Fibroblast of upper back skin (primary cell): ENCODE measurements at regions not wholly inside any gene's neighbourhood (a gene's known extent, or its start where the extent isn't known, plus 50 kb on each side); places are given as distances from the start of the nearest gene placed in this dataset.
"Not testable (repeated sequence)": the region's sequence is repeated elsewhere in the genome, so short reads cannot be mapped to it uniquely, and the experiment has no call there.

ENCODE experiments used
- DNase-seq: peaks from one replicate; pipeline ENCODE4 v3.0.0-alpha.2; 2013

DNA sequence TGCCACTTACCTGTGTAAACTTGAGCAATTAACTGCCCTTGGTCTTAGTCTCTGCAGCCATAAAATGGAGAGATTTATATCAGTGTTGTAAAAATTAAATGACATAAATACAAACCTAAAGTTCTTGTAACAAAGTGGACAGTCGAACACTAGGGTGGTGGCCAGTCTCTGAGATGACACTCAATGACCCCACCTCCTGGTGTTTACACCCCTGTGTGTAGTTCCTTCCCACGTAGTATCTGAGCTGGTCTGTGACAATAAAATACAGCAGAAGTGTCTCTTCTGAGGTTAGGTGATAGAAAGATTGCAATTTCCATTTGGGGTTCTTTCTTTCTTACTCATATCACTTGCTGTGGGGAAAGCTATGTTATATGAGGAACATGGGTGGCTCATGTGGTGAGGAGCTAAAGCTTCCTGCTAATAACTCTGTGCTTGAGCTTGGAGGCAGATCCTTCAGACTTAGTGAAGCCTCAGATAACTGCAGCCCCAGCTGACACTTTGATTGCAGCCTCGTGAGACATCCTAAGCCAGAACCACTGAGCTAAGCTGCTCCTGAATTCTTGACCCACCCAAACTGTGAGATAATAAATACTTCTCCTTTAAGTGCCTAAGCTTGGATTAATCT, 173.4 kb upstream of the CHD1 start:
- no peak for DNase-seq

DNA sequence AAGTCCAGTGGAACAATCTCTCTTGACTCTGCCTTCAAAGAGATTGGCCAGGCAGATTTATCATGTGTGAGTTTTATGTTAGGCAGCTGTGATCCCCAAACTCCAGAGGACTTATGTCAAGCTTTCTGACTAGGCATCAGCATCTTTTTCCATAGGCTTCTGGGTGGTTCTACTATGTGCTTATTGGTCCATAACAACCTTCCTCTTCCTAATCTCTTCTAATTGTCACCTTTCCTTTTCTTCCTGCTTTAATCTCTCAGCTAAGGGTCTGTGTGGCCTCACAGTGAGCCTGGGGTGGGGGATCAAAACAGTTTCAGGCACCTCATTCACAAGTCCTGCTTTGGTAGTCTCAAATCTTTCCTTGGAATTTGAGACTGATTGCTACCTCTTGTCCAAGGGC, 170.9 kb upstream of the CHD1 start:
- no peak for DNase-seq

DNA sequence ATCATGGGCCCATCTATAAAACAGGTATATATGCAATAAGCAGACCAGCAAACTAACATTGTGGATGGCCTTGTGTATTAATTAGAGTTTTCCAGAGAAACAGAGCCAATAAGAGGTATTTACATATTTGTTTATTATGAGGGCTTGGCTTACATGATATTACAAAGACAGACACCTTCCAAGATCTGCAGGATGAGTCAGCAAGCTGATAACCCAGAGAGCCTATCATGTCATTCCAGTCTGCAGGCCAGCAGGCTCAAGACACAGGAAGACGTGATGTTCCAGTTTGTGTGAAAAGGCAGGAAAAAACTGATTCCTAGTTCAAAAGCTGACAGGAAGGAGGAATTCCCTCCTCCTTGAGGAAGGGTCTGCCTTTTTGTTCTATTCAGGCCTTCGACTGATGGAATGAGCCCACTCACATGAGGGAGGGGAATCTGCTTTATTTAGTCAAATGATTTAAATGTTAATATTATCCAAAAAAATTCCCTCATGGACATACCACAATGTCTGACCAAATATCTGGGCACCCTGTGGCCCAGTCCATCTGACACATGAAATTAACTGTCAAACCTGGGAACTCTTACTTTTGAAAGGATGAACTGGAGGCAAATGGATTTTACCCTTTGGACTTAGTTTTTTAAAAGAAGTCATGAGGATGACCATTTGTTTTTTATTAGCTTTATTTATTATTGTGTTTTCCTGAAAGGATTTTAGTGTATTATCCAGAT, 161.2 kb upstream of the CHD1 start:
- no peak for DNase-seq

DNA sequence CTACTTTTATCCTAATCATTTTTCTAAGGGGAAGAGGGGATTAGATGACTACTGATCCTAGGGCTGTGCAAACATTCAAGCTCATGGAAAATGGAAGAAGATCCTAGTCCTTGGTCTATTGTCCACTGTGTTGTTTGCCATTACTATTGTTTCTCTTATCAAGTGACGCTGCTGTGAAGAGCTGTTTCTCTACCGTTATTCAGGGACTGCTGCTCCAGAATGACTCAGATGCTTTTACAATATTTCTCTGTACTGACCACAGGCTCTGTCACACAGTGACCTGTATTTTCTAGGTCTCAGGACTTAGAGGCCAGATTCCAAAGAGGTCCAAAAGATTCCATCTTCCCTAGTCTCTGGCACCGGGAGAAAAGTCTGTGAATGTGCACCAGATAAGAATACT, 159.5 kb upstream of the CHD1 start:
- no peak for DNase-seq

DNA sequence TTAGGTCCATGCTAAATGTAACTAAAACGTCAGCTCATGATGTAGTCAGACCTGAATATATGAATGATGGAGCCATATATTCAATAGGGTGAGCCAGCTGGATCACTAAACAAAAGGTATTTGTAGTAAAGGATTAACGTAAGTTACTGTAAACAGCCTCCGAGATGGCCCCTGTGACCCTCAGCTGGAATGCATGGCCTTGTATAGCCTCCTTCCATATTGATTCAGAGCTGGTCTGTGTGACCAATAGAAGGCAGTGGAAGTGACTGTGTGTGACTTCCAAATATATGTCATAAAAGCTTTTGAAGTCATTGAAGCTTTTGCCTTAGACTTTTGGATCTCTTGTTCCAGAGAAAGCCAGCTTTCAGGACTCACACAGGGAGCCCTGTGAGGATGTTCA, 154.4 kb upstream of the CHD1 start:
- DNase-seq, result no peak

DNA sequence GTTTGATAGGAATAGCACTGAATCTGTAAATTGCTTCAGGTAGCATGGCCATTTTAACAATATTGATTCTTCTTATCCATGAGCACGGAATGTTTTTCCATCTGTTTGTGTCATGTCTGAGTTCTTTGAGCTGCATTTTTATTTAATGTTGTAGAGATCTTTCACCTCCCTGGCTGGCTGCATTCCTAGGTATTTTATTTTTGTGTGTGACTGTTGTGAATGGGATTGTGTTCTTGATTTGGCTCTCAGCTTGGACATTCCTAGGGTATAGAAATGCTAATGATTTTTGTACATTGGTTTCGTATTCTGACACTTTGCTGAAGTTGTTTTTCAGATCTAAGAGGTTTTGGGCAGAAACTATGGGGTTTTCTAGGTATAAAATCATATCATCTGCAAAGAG, 152.9 kb upstream of the CHD1 start:
- no peak for DNase-seq

DNA sequence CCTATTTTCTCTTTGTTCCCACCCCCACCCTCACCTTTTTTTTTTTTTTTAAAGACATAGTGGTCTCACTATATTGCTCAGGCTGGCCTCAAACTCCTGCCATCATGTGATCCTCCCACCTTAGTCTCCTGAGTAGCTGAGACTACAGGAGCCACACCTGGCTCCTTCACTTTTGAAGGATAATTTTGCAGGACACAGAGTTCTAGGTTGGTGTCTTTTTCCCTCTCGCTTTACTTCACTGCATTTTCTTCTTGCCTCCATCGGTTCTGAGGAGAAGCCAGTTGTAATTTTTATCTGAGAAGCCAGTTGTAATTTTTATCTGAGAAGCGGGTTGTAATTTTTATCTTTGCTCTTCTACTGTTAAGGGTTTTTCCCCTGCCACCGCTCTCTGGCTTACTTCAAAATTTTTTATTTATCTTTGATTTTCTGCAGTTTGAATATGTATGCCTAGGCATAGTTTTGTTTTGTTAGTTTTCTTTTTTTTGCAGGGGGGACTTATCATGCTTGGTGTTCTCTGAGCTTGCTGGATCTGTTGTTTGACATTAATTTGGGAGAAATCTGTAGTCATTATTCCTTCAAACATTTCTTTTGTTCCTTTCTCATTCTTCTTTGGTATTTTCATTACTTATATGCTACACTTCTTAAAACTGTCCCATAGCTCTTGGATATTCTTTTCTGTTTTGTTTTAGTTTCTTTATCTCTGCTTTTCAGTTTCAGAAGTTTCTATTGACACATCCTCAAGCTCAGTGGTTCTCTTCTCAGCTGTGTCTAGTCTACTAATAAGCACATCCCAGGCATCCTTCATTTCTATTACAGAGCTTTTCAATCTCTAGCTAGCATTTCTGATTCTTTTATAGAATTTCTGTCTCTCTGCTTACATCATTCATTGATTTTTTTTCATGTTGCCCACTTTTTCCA, 148.2 kb upstream of the CHD1 start:
- DNase-seq, result no peak

DNA sequence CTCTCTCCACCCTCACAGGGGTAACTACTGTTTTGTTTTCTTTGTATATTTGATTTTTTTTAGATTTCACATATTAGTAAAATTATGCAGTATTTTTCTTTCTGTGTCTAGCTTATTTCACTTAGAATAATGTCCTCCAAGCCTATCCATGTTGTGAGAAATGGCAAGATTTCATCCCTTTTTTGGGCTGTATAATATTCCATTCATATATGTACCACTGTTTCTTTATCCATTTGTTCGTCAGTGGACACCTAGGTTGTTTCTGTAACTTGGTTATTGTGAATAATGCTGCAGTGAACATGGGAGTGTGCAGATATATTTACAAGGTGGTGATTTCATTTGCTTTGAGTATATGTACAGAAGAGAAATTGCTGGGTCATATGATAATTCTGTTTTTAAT, 144.0 kb upstream of the CHD1 start:
- no peak for DNase-seq

DNA sequence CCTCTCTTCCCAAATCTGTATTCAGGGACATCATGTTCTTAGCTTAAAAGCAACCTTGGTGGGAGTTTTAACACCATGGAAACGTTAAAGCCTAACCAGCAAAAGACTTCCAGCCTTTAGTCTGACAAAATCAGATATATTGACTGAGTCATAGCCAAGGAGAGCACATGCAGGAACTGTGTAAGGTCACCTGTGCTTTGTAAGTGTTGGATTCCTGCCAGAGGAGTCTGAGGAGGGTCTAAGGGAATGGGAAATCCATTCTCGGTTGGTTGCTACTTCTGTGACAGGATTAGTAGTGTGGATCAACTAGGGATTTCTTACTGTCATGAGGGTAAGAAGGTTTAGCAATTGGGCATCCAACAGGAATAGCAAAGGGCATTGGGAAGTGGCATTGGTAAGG, 142.0 kb upstream of the CHD1 start:
- DNase-seq, result no peak

DNA sequence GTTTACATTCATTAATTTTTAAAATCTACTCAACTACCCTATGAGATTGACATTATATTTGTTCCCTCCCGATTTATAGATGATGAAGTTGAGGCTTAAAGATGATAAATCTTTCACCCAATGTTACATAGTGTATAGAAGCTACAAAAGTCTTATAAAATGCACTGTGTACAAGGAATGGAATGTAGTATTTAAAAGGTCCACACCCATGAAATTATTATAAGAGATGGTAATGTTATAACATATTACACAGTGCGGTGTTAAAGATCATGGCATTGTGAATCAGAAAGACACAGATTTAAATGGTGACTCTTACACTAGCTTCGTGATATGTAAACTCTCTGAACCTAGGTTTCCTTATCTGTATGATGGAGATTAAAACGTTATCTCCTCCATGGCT, 141.6 kb upstream of the CHD1 start:
- DNase-seq, result no peak

DNA sequence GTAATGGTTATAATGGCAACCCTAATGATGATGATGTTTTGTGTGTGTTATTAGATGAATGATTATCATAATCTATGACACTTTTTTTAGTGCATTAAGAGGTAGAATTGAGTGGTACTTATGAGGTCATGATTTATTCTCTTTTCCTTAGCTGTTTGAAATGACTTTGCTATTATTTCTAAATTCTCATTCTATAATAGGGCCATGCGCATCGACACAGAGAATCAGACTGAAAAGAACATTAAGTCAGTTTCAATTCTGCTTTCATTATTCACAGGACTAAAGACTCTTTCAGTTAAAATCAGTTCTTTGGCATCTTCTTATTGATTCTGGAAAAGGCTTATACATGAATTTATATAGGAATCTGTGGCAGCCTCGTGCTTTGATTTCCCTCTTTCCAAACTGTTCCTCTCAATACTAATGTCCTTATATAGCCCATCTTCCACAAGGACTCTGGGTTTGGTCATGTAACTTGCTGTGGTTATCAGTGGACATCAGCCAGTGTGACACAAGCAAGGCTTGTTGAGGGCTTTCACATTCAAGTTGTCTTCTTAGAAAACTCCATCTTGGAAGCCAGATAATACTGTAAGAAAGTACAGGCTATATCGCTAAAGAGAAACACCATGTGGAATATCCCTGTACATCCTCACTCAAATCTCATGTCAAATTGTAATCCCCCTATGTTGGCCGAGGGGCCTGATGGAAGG, 140.3 kb upstream of the CHD1 start:
- DNase-seq, result no peak

DNA sequence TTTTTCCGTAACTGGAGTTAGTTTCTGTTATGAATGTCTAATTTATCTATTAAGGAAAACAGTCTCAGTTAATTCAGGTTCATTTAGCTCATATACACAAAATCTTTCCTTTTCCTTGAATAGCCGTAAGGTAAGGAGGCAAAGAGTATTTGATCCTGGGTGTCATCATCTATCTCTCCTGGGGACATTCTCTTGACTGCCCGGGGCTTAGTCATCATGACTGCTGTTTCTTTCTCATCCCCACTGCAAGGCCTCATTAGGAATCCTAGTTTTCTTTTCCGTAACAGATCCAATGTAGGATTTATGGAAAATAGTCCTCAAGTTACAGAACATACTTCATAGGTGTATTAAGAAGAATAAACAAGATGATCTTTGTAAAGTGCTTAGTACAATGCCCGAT, 134.9 kb upstream of the CHD1 start:
- peak; percentile 22 for DNase-seq

DNA sequence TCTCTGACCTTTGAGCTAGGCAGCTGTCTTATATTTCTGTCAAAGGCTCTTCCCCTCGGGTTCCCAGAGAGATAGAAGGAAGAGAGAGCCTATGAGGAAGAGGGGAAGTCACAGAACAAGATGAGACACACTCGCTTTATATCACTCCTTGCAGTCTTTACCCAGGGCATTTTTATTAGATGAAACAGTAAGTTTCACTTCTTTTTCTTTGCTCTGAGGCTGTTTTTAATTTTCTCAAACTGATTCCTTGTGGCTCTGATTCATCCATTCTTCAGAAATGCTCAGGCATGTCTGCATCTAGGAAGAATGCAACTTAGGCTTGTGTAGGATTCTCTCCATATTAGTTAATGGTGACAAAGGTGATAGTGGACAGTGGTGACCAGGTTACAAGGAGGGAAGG, 132.9 kb upstream of the CHD1 start:
- DNase-seq, result peak; percentile 84

DNA sequence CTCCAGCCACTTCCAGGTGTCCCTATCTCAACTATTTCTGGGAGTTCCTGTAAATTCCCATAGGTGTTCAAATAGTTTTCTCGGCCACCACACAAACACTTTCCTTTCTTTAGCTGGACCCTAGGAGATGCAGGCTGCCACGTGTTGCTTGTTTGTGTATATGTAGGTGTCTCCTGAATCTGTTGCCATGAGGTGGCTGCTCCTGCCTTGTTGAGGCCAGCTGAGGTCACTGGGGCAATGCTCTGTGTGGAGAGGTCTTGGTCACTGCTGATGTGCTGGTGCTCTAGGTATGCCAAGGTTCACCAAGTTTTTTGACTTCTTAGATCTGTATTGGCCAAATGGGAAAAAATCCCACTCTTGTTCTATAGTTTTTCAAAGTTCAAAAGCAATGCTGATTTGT, 132.5 kb upstream of the CHD1 start:
- no peak for DNase-seq

DNA sequence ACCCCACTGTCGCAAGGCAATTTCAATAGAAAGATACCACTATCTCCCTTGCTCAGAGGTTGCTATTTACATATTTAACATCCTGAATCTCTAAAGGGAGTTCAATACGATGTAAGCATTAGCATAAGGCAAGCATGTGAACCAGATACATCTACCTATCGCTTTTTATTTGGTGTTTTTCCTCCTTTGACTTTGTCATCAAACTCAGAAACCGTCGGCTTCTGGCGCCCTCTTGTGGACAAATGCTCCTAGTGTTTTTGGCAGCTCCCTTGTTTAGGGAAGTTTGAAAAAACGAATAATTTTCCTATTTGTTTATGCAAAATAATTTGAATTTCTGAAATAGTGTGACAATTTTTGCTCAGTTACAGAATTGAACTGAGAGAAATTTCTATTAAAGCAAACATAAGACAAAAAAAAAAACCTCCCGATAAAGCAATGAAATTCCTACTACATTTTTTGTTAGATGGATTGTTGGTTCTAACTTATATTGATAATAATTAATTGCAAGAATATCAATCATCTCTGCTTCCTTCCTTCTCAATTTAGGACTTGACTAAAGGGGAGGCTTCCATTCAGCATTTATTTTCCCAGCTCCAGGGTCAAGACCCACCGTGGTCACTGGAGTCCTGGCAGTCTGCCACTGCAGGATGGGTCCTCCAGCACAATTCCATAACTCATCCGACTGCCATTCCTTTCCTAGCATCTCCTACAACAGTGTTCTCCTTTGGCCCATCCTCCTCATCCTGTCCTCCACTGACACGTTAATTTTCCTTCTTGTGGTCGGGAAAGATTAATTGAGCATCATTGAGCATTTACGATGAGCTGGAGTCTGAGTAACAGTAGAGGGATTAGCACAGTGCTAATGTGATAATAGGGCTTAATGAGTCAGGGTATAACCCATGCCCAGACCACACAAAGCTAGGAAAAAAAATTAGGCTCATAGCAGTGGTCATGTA, 131.8 kb upstream of the CHD1 start:
- DNase-seq, result peak; percentile 81

DNA sequence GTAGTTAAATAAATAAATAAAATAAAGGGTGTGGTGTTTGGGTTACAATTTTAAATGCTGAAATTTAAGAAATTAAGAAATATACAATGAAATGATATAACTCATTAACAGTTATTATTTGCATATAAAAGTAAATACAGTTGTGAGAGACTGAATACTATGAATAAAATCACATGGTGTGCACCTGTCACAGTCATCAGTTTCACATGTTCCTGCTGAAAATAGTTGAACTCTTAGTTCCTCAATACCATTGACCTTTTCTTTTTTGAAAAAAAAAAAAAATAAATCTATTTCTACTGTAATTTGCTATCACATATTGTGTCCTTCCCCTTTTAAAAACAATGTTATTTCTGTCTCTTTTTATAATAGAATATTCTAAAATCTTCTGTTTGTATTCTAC, 130.9 kb upstream of the CHD1 start:
- no peak for DNase-seq

DNA sequence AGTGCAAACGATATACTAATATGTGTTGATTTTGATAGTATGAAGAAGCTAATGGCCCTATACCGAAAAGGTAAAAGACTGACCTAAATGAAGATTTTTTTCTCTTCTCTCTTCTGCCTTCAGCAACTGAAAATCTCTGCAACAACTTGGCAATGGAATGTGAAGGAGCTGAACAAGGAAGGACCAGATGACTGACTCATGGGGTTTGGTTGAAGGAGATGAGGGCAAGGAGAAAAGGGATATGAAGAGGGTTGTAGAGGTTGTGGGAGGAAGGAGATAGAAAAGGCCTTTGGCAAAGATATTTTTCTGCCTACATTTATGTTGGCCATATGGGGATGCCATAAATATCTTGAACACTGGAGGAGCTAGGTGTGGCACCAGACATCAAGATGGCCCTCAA, 129.7 kb upstream of the CHD1 start:
- DNase-seq, result peak; percentile 19

DNA sequence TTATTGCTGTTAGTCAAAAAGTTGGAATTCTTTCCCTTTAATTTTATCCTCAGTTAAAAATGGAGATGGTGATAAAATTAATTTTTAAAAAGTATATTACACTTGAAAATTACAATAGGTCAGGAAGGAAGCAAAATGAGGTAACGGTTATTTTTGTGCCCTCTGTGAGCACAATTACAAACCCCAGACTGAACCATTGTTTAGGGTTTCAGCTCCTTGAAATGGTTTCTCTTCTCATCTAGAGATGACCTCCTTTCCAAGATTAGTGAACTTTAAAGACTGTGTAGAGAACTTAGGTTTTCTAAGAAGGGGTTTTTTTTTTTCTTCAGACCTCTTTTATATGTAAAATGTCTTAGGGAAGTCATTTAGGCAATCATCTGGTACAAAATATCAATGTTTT, 126.2 kb upstream of the CHD1 start:
- no peak for DNase-seq

DNA sequence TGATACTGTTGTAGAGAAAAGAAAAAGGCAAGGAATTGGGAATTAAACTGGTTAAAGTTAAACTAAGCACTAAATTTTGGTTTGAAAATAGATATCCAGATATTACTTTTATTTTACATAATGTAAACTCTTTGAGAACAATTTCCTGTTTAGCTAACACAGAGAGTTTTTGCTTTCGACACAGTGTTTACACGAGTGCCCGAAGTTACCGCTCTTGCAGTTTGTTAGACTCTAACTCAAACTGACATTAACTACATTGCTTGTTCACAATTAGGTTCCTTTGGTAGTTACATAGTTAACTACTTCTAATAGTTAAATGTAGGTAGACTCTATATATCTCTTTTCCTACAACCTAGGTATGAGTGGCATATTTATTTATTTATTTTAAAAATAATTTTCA, 117.1 kb upstream of the CHD1 start:
- no peak for DNase-seq

DNA sequence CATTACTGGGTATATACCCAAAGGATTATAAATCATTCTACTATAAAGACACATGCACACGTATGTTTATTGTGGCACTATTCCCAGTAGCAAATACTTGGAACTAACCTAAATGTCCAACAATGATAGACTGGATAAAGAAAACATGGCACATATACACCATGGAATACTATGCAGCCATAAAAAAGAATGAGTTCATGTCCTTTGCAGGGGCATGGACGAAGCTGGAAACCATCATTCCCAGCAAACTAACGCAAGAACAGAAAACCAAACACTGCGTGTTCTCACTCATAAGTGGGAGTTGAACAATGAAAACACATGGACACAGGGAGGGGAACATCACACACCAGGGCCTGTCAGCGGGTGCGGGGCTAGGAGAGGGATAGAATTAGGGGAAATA, 114.5 kb upstream of the CHD1 start:
- DNase-seq, result not testable (repeated sequence)

DNA sequence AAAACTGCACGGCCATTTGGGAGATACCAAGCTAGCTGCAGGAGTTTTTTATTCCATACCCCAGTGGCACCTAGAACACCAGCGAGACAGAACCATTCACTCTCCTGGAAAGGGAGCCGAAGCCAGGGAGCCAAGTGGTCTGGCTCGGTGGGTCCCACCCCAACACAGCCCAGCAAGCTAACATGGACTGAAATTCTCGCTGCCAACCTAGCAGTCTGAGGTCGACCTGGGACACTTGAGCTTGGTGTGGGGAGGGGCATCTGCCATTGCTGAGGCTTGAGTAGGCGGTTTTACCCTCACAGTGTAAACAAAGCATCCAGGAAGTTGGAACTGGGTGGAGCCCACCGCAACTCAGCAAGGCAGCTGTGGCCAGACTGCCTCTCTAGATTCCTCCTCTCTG, 108.9 kb upstream of the CHD1 start:
- DNase-seq, result no peak

DNA sequence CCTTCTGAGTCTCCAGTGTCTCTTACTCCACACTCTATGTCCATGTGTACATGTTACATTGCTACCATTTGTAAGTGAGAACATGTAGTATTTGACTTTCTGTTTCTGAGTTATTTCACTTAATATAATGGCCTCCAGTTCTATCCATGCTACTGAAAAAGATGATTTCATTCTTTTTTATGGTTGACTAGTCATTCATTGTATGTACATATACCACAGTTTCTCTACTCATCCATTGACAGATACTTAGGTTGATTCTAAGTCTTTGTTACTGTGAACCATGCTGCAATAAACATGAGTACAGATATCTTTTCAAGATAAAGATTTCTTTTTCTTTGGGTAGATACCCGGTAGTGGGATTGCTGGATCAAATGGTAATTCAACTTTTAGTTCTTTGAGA, 107.1 kb upstream of the CHD1 start:
- no peak for DNase-seq
